IMR-90 (cell line): ENCODE measurements at regions not wholly inside any gene's neighbourhood (a gene's known extent, or its start where the extent isn't known, plus 50 kb on each side); places are given as distances from the start of the nearest gene placed in this dataset.
"Not testable (repeated sequence)": the region's sequence is repeated elsewhere in the genome, so short reads cannot be mapped to it uniquely, and the experiment has no call there.

ENCODE experiments used
- ATAC-seq: fragments of 200-7000 bp; cut with Tn5 transposase; 2 replicates; pipeline ENCODE4 v1.9.1; 2020; ENCODE audit warnings: low read depth, mild to moderate bottlenecking, moderate library complexity
- BruUV-seq: library from RNA; stranded (reverse); fragments of 400-500 nt; replicated peaks from 2 replicates; lab custom pipeline; 2021; lab: Mats Ljungman, UMichigan
- CTCF ChIA-PET: fragments of 300-600 bp; formaldehyde crosslinking; extraction: SDS; loops from one replicate; lab custom pipeline; 2021; ENCODE audit warnings: antibody characterized with exemption; lab: Yijun Ruan, JAX
- POLR2A ChIA-PET: fragments of 300-600 bp; sonication (Branson Sonifier 250); formaldehyde crosslinking; loops from one replicate; lab custom pipeline; 2022; ENCODE audit warnings: antibody characterized with exemption; ENCODE audit not compliant: unreplicated experiment; lab: Charles Lee
- DNase-seq: peaks from one replicate; pipeline ENCODE4 v3.0.0; 2013
- H2AFZ ChIP-seq: replicated peaks from 2 replicates; pipeline ENCODE3; 2013; ENCODE audit warnings: low read length, mild to moderate bottlenecking; ENCODE audit not compliant: poor library complexity
- H2AK5ac ChIP-seq: 2 replicates; pipeline ENCODE4 v1.6.1; 2013; ENCODE audit warnings: low read depth, low read length, inconsistent platforms
- H2AK9ac ChIP-seq: replicated peaks from 2 replicates; pipeline ENCODE3; 2013; ENCODE audit warnings: mild to moderate bottlenecking, low read depth, low read length, moderate library complexity; ENCODE audit not compliant: poor library complexity
- H2BK120ac ChIP-seq: 2 replicates; pipeline ENCODE4 v1.6.1; 2013; ENCODE audit warnings: low read depth, low read length, inconsistent platforms
- H2BK15ac ChIP-seq: 3 replicates; pipeline ENCODE4 v1.6.1; 2013; ENCODE audit warnings: low read depth, low read length, inconsistent platforms
- H2BK20ac ChIP-seq: 2 replicates; pipeline ENCODE4 v1.6.1; 2013; ENCODE audit warnings: low read depth, mild to moderate bottlenecking, inconsistent platforms, low read length, moderate library complexity
- H2BK5ac ChIP-seq: 2 replicates; pipeline ENCODE4 v1.6.1; 2013; ENCODE audit warnings: mild to moderate bottlenecking, low read depth, low read length, inconsistent platforms; ENCODE audit not compliant: poor library complexity, severe bottlenecking
- H3K14ac ChIP-seq: replicated peaks from 2 replicates; pipeline ENCODE4 v1.6.1; 2013; ENCODE audit warnings: low read depth, low read length, inconsistent platforms
- H3K18ac ChIP-seq: 2 replicates; pipeline ENCODE4 v1.6.1; 2013; ENCODE audit warnings: low read depth, low read length, control low read depth
- H3K23ac ChIP-seq: 2 replicates; pipeline ENCODE4 v1.6.1; 2013; ENCODE audit warnings: low read depth, low read length, inconsistent platforms
- H3K27ac ChIP-seq: 2 replicates; pipeline ENCODE4 v1.5.1; 2013; ENCODE audit warnings: mild to moderate bottlenecking, control low read depth, low read length; ENCODE audit not compliant: insufficient read depth
- H3K27me3 ChIP-seq: 2 replicates; pipeline ENCODE4 v1.6.1; 2013; ENCODE audit warnings: low read length; ENCODE audit not compliant: control insufficient read depth, insufficient read depth
- H3K36me3 ChIP-seq: 2 replicates; pipeline ENCODE4 v1.6.1; 2013; ENCODE audit warnings: low read length, mixed read lengths; ENCODE audit not compliant: control insufficient read depth, insufficient read depth
- H3K4ac ChIP-seq: 2 replicates; pipeline ENCODE4 v1.6.1; 2013; ENCODE audit warnings: low read depth, low read length, inconsistent platforms
- H3K4me1 ChIP-seq: 2 replicates; pipeline ENCODE4 v1.6.1; 2013; ENCODE audit warnings: low read length, mixed read lengths; ENCODE audit not compliant: control insufficient read depth, insufficient read depth
- H3K4me2 ChIP-seq: 2 replicates; pipeline ENCODE4 v1.6.1; 2013; ENCODE audit warnings: low read depth, mild to moderate bottlenecking, control low read depth, low read length, moderate library complexity
- H3K4me3 ChIP-seq: 2 replicates; pipeline ENCODE4 v1.5.1; 2013; ENCODE audit warnings: low read depth, mild to moderate bottlenecking, control low read depth, low read length, moderate library complexity; ENCODE audit not compliant: insufficient read depth
- H3K56ac ChIP-seq: 2 replicates; pipeline ENCODE4 v1.6.1; 2013; ENCODE audit warnings: low read length, inconsistent platforms; ENCODE audit not compliant: insufficient read depth; ENCODE audit errors: extremely low read depth
- H3K79me1 ChIP-seq, 2 experiments: 2 replicates each; pipeline ENCODE4 v1.6.1; 2013; ENCODE audit warnings: low read length in 2 of 2, inconsistent platforms in 1 of 2, low read depth in 1 of 2
- H3K9ac ChIP-seq: 2 replicates; pipeline ENCODE4 v1.6.1; 2013; ENCODE audit warnings: low read depth, low read length, control low read depth
- H3K9me1 ChIP-seq: 2 replicates; pipeline ENCODE4 v1.6.1; 2013; ENCODE audit warnings: low read length, inconsistent platforms; ENCODE audit not compliant: insufficient read depth
- H3K9me3 ChIP-seq: 2 replicates; pipeline ENCODE4 v1.6.1; 2013; ENCODE audit warnings: low read length; ENCODE audit not compliant: control insufficient read depth, insufficient read depth
- H4K20me1 ChIP-seq: 2 replicates; pipeline ENCODE4 v1.6.1; 2013; ENCODE audit warnings: low read length, inconsistent platforms; ENCODE audit not compliant: insufficient read depth
- H4K5ac ChIP-seq: 2 replicates; pipeline ENCODE4 v1.6.1; 2013; ENCODE audit warnings: mild to moderate bottlenecking, low read depth, low read length, control low read depth
- H4K8ac ChIP-seq, 2 experiments: 2 replicates each; pipeline ENCODE4 v1.6.1; 2013; ENCODE audit warnings: low read depth in 2 of 2, low read length in 2 of 2, control low read depth in 1 of 2, inconsistent platforms in 1 of 2
- H4K91ac ChIP-seq: 2 replicates; pipeline ENCODE4 v1.6.1; 2013; ENCODE audit warnings: low read depth, low read length, inconsistent platforms; ENCODE audit not compliant: insufficient read depth
- WGBS, 2 experiments: methylation state at CpG; one replicate each; pipeline versions ENCODE4 v1.1.5 to v1.1.7; 2013; ENCODE audit warnings: missing lambda C conversion rate in 2 of 2; ENCODE audit not compliant: insufficient read length in 1 of 2; ENCODE audit errors: extremely low coverage in 2 of 2; 5-methylcytosine and 5-hydroxymethylcytosine counted together
- dilution Hi-C: fragments of 300-500 bp; cut with HindIII; formaldehyde crosslinking; loops from one replicate; pipeline ENCODE4 v1.14.3; 2018; ENCODE audit warnings: low sequenced_read_pairs; ENCODE audit not compliant: unreplicated experiment
- in situ Hi-C: fragments of 300-500 bp; cut with MboI; formaldehyde crosslinking; loops from 3 replicates; pipeline ENCODE4 v1.14.3; 2019; ENCODE audit warnings: low sequenced_read_pairs, inconsistent platforms, mixed read lengths
- intact Hi-C: fragments of 100-400 bp; cut with micrococcal nuclease; formaldehyde crosslinking; loops from 2 replicates; pipeline ENCODE4 v1.10.0; 2022

DNA sequence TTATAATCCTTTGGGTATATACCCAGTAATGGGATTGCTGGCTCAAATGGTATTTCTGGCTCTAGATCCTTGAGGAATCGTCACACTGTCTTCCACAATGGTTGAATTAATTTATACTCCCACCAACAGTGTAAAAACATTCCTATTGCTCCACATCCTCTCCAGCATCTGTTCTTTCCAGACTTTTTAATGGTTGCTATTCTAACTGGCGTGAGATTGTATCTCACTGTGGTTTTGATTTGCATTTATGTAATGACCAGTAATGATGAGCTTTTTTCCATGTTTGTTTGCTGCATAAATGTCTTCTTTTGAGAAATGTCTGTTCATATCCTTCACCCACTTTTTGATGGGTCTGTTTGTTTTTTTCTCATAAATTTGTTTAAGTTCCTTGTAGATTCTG is 572.5 kb upstream of the SYT4 start:
- H2BK5ac ChIP-seq, H2AFZ ChIP-seq, in situ Hi-C loops: not testable (repeated sequence)

More for the DNA sequence above, 572.5 kb upstream of the SYT4 start:
- BruUV-seq, H2BK120ac ChIP-seq, DNase-seq, H3K27me3 ChIP-seq, H2AK5ac ChIP-seq, H4K91ac ChIP-seq, dilution Hi-C loops, H3K4me3 ChIP-seq, H2BK15ac ChIP-seq, H4K8ac ChIP-seq, H3K79me1 ChIP-seq, H3K4ac ChIP-seq, ATAC-seq, H3K9me1 ChIP-seq, CTCF ChIA-PET, H3K9ac ChIP-seq, H3K9me3 ChIP-seq, H4K5ac ChIP-seq, H3K23ac ChIP-seq, H3K4me2 ChIP-seq, H3K27ac ChIP-seq, H3K4me1 ChIP-seq, H3K36me3 ChIP-seq, H2AK9ac ChIP-seq, POLR2A ChIA-PET, H3K56ac ChIP-seq, intact Hi-C loops, H3K14ac ChIP-seq, H4K20me1 ChIP-seq, H2BK20ac ChIP-seq, H3K18ac ChIP-seq: not testable (repeated sequence)
- no CpG with 5 or more reads among the region's 2 CpGs for WGBS, 2 experiments
